ENCODE measurements at regions not wholly inside any gene's neighbourhood (a gene's known extent, or its start where the extent isn't known, plus 50 kb on each side); places are given as distances from the start of the nearest gene placed in this dataset.

DNA sequence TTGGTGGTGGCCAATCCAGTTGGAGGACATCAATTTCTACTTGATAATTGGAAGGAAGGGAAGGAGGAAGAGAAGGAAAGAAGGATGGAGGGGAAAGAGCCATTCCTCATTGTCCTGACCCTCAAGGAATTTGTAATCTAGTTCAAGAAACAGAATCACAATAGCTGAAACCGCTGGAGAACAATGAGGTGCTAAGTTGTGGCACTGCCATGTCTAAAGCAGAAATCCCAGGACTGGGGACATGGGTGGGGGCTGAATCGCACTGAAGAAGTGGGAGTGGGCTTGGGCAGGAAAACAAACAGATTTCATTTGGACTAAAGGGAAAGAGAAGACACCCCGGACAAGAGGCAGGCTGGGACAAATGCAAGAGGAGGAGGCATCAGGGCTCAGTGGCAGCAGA is 183.6 kb downstream of the UACA start:
- H3K4me2 ChIP-seq (ENCODE audit: insufficient read depth, insufficient read length, low read length): no peak overlapping the region
- H3K23me2 ChIP-seq (ENCODE audit: insufficient read length, low read depth, low read length, poor library complexity, severe bottlenecking): peaks cover under 1% of the 10 kb centered on the region
- no peaks in the 10 kb centered on the region for H3K79me1 ChIP-seq (ENCODE audit: insufficient read depth, low read depth, low read length, poor library complexity, severe bottlenecking)
- Mint-ChIP-seq H3K9me3 (peaks cover 4% of the 10 kb centered on the region in 2 experiments), H3K27me3 (ENCODE audit: low read depth) (peaks cover 16% of the 10 kb centered on the region), H3K36me3 (ENCODE audit: insufficient read depth in 1 of 3, low read depth in 3 of 3) (peaks cover 0 to 7% (median 4%) of the 10 kb centered on the region in 3 experiments; a peak in 5 of 7 replicates), H3K4me3 (0 out of 5 replicates have a peak overlapping the region, but pooled peaks of 1 of the 2 experiments have one; percentile 36), H3K27ac (no peak overlapping the region), H3K4me1 (peaks cover 21 to 31% of the 10 kb centered on the region in 2 experiments)
- H2BK12ac ChIP-seq (ENCODE audit: insufficient read length, low read depth, low read length): no peak overlapping the region
- H3K27ac ChIP-seq (ENCODE audit: insufficient read length, low read depth, low read length): no peak overlapping the region
- H3K4ac ChIP-seq (ENCODE audit: low read depth, low read length): no peak overlapping the region
- H3K9me3 ChIP-seq (ENCODE audit: control insufficient read depth, low read depth, low read length): no peaks in the 10 kb centered on the region
- no peak overlapping the region for H4K8ac ChIP-seq (replicated peaks; ENCODE audit: insufficient read length, low read depth, low read length)
- H3K4me1 ChIP-seq (ENCODE audit: insufficient read depth, low read length): no peaks in the 10 kb centered on the region; the same call in 1 of the 2 replicates
- no peak overlapping the region for H3T11ph ChIP-seq (ENCODE audit: low read length)
- H4K91ac ChIP-seq (ENCODE audit: insufficient read length, low read depth, low read length): no peak overlapping the region
- H2BK5ac ChIP-seq (ENCODE audit: insufficient read length, low read length): no peak overlapping the region
- no peak overlapping the region for H2BK15ac ChIP-seq (ENCODE audit: low read depth, low read length)
- peaks cover 5% of the 10 kb centered on the region; the same call in 1 of the 2 replicates for H3K27me3 ChIP-seq (ENCODE audit: insufficient read depth, low read length)
- H2BK120ac ChIP-seq (ENCODE audit: low read depth, low read length, poor library complexity, severe bottlenecking): no peak overlapping the region
- H4K20me1 ChIP-seq (ENCODE audit: control insufficient read depth, insufficient read depth, insufficient read length): no peaks in the 10 kb centered on the region
- H2AK5ac ChIP-seq (ENCODE audit: insufficient read length, low read length): no peak overlapping the region
- no peak overlapping the region for H4K5ac ChIP-seq (ENCODE audit: insufficient read length, low read depth, low read length)
- no peaks in the 10 kb centered on the region for H3K79me2 ChIP-seq (ENCODE audit: insufficient read depth, low read length)
- no peak overlapping the region for H2AFZ ChIP-seq (ENCODE audit: low read length)
- TF ChIP-seq, protein P1, sequence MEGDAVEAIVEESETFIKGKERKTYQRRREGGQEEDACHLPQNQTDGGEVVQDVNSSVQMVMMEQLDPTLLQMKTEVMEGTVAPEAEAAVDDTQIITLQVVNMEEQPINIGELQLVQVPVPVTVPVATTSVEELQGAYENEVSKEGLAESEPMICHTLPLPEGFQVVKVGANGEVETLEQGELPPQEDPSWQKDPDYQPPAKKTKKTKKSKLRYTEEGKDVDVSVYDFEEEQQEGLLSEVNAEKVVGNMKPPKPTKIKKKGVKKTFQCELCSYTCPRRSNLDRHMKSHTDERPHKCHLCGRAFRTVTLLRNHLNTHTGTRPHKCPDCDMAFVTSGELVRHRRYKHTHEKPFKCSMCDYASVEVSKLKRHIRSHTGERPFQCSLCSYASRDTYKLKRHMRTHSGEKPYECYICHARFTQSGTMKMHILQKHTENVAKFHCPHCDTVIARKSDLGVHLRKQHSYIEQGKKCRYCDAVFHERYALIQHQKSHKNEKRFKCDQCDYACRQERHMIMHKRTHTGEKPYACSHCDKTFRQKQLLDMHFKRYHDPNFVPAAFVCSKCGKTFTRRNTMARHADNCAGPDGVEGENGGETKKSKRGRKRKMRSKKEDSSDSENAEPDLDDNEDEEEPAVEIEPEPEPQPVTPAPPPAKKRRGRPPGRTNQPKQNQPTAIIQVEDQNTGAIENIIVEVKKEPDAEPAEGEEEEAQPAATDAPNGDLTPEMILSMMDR (conservative IDR thresholded peaks at IDR 0.05): no peak
- no CpG with 5 or more reads among the region's 3 CpGs for WGBS (ENCODE audit: extremely low coverage, insufficient read length, low lambda C conversion rate)
- H3K23ac ChIP-seq (ENCODE audit: insufficient read length, low read depth, low read length): no peak overlapping the region
- H2BK20ac ChIP-seq (ENCODE audit: low read depth, low read length, poor library complexity, severe bottlenecking): no peak overlapping the region
- no peak overlapping the region for H3K9ac ChIP-seq (ENCODE audit: extremely low read depth, insufficient read length, low read length)
- no peak overlapping the region for H3K18ac ChIP-seq (ENCODE audit: insufficient read length, low read depth, low read length)
- H3K56ac ChIP-seq (ENCODE audit: insufficient read length, low read depth, low read length): no peak overlapping the region
- DNase-seq: no peak
- no peak overlapping the region for H3K14ac ChIP-seq (ENCODE audit: insufficient read depth, low read length)
